Activated B cell treated with CpG ODN at 0.5 μM for 24 hours (primary cell): ENCODE measurements at regions not wholly inside any gene's neighbourhood (a gene's known extent, or its start where the extent isn't known, plus 50 kb on each side); places are given as distances from the start of the nearest gene placed in this dataset.

ENCODE experiments used
- ATAC-seq: fragments of 200-7000 bp; cut with Tn5 transposase; one replicate; pipeline ENCODE4 v1.10.0; 2021; ENCODE audit warnings: low read depth, mild to moderate bottlenecking, moderate library complexity
- CTCF ChIA-PET: fragments of 350-600 bp; sonication (Branson Sonifier 250); formaldehyde crosslinking; loops from one replicate; lab custom pipeline; 2021; ENCODE audit warnings: antibody characterized with exemption; lab: Charles Lee
- POLR2A ChIA-PET: fragments of 350-600 bp; sonication (Branson Sonifier 250); formaldehyde crosslinking; loops from one replicate; lab custom pipeline; 2021; ENCODE audit warnings: antibody characterized with exemption; lab: Charles Lee
- DNase-seq: peaks from one replicate; pipeline ENCODE4 v3.0.0; 2022
- H3K27ac Mint-ChIP-seq: one replicate; pipeline ENCODE4 v1.8.0; 2020; ENCODE audit warnings: mixed read lengths
- H3K27me3 Mint-ChIP-seq: one replicate; pipeline ENCODE4 v1.8.0; 2021; ENCODE audit warnings: mixed read lengths
- H3K36me3 Mint-ChIP-seq: one replicate; pipeline ENCODE4 v1.8.0; 2021; ENCODE audit warnings: low read depth, mixed read lengths
- H3K4me1 Mint-ChIP-seq: one replicate; pipeline ENCODE4 v1.8.0; 2021; ENCODE audit warnings: mixed read lengths
- H3K4me3 Mint-ChIP-seq: one replicate; pipeline ENCODE4 v1.8.0; 2020; ENCODE audit warnings: mild to moderate bottlenecking, mixed read lengths
- H3K9me3 Mint-ChIP-seq: one replicate; pipeline ENCODE4 v1.8.0; 2020; ENCODE audit warnings: mixed read lengths
- intact Hi-C: fragments of 100-400 bp; cut with micrococcal nuclease; formaldehyde crosslinking; loops from one replicate; pipeline ENCODE4 v1.15.1; 2024
- TF ChIP-seq, protein P1 (sequence below): fragments of 200-600 bp; IDR thresholded peaks from one replicate; pipeline ENCODE4 v1.8.0; 2022; ENCODE audit warnings: antibody characterized with exemption, mild to moderate bottlenecking

DNA sequence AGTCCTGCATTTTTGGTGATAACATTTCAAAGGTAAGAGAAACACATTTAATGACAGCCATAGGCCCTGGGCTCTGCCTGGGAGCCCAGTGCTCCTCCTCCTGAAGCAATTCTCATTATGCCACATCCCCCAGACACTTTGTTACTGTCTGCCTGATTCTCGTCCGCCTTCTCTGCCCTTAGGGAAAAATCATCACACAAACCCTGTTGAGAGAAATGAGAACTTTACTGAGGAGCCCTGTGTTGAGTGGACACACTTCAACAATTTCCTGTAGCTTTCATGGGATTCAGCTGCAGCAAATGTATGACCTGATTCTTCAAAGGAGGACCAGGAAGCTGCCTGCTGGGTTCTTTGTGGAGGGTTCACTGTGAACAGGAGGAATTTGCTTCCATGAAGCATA is 566.5 kb upstream of the FRG1 start:
- ChIA-PET CTCF (no interaction called here), POLR2A (no interaction called here)
- no peak for DNase-seq
- intact Hi-C loops = no loop called here
- Mint-ChIP-seq H3K9me3 (peaks cover 2% of the 10 kb centered on the region), H3K4me1 (no peaks in the 10 kb centered on the region), H3K4me3 (no peak overlapping the region), H3K36me3 (no peaks in the 10 kb centered on the region), H3K27me3 (no peaks in the 10 kb centered on the region), H3K27ac (no peak overlapping the region)
- ATAC-seq = no peak
- TF ChIP-seq, protein P1, sequence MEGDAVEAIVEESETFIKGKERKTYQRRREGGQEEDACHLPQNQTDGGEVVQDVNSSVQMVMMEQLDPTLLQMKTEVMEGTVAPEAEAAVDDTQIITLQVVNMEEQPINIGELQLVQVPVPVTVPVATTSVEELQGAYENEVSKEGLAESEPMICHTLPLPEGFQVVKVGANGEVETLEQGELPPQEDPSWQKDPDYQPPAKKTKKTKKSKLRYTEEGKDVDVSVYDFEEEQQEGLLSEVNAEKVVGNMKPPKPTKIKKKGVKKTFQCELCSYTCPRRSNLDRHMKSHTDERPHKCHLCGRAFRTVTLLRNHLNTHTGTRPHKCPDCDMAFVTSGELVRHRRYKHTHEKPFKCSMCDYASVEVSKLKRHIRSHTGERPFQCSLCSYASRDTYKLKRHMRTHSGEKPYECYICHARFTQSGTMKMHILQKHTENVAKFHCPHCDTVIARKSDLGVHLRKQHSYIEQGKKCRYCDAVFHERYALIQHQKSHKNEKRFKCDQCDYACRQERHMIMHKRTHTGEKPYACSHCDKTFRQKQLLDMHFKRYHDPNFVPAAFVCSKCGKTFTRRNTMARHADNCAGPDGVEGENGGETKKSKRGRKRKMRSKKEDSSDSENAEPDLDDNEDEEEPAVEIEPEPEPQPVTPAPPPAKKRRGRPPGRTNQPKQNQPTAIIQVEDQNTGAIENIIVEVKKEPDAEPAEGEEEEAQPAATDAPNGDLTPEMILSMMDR = no peak

DNA sequence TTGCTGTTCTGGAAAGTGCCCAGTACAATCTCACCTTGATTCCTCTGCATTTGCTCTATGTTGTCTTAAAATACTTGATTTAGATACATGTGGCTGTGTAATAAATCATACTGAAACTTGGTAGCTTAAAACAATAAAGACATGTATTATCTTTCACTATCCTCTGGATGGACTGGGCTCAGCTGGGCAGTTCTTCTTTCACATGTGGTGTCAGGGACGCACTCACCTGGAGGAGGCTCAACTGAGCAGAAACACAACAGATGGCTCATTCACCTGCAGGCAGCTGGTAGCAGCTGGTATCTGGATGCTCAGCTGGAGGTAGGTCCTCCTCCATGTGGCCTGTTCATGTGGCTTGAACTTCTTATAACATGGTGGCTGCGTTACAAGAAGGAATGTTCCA is 563.8 kb upstream of the FRG1 start:
- POLR2A ChIA-PET = no interaction called here
- Mint-ChIP-seq H3K9me3 (no peaks in the 10 kb centered on the region), H3K27ac (no peak overlapping the region), H3K4me3 (no peak overlapping the region), H3K4me1 (no peaks in the 10 kb centered on the region), H3K27me3 (no peaks in the 10 kb centered on the region), H3K36me3 (no peaks in the 10 kb centered on the region)
- DNase-seq (no peak), ATAC-seq (no peak)
- intact Hi-C loops = no loop called here
- CTCF ChIA-PET = no interaction called here
- TF ChIP-seq, protein P1 = no peak

DNA sequence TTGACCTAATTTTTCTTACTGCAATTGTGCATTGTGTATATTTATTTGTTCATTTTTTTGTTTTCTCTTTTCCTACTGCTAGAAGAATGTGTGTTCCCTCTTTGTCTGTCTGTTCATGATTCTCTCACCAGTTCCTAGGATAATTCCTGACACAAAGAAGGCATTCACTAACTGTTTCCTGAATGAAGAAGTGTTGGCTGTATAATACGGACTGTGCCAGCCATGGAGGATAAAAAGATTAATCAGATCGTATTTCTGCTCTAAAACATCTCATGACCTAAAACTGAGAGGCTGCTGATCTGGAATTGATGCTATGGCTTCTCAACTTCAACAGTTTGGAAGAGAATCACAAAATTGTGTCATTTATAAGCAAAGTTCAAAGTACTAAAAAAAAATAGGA is 563.1 kb upstream of the FRG1 start:
- Mint-ChIP-seq H3K4me3 (no peak overlapping the region), H3K36me3 (no peaks in the 10 kb centered on the region), H3K4me1 (no peaks in the 10 kb centered on the region), H3K9me3 (peaks cover 2% of the 10 kb centered on the region), H3K27ac (no peak overlapping the region), H3K27me3 (no peaks in the 10 kb centered on the region)
- ChIA-PET CTCF (no interaction called here), POLR2A (no interaction called here)
- intact Hi-C loops = no loop called here
- ATAC-seq (no peak), DNase-seq (no peak)
- TF ChIP-seq, protein P1 = no peak

DNA sequence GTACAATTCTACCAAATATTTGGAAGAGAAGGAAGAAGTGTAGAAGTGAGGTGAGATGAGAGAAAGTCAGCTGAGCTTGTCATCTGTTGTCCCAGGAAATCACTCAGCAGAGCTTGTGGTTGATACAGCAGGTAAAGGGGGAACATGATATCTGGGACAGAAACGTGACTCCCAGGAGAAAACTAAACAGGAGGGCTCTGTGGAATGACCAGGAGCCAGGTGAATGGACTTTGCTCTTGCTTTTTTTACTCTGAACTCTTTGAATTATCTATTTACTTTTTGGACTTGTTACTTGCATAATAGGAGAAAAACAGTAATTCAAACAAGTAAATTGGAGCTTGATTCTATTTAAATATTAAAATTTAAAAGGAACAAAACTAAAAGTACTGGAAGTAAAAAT is 555.6 kb upstream of the FRG1 start:
- TF ChIP-seq, protein P1 = no peak
- no peak for ATAC-seq
- no peak overlapping the region for H3K27ac Mint-ChIP-seq
- peaks cover 16% of the 10 kb centered on the region for H3K9me3 Mint-ChIP-seq
- no peaks in the 10 kb centered on the region for H3K36me3 Mint-ChIP-seq
- no peak for DNase-seq
- H3K4me3 Mint-ChIP-seq = no peak overlapping the region
- ChIA-PET POLR2A (no interaction called here), CTCF (no interaction called here)
- no peaks in the 10 kb centered on the region for H3K4me1 Mint-ChIP-seq
- H3K27me3 Mint-ChIP-seq = no peaks in the 10 kb centered on the region
- intact Hi-C loops = no loop called here

DNA sequence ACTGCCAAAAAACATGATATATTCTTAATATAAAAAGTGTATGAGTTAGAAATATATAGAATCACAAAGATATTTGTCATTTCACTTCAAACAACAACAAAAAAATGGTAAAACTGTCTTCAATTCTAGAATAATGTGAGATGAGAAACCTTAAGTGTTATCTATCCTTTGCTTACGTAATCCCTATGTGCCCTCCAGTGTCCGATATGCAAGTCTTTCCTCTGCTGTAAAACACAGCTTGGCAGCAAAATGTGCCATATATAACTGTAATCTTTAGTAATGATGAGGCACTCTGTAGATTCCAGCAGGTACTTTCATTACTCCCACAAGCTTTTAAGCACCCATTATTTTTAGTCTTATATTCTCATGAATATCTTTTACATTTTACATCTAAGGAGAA is 555.1 kb upstream of the FRG1 start:
- TF ChIP-seq, protein P1 = no peak
- no peak for ATAC-seq
- intact Hi-C loops = no loop called here
- H3K27ac Mint-ChIP-seq = no peak overlapping the region
- ChIA-PET POLR2A (no interaction called here), CTCF (no interaction called here)
- H3K9me3 Mint-ChIP-seq = peaks cover 16% of the 10 kb centered on the region
- no peaks in the 10 kb centered on the region for H3K27me3 Mint-ChIP-seq
- no peaks in the 10 kb centered on the region for H3K4me1 Mint-ChIP-seq
- H3K4me3 Mint-ChIP-seq = no peak overlapping the region
- no peak for DNase-seq
- H3K36me3 Mint-ChIP-seq = no peaks in the 10 kb centered on the region
